H9 (cell line): ENCODE measurements at regions not wholly inside any gene's neighbourhood (a gene's known extent, or its start where the extent isn't known, plus 50 kb on each side); places are given as distances from the start of the nearest gene placed in this dataset.

Source experiments
- DNase-seq: peaks from one replicate; pipeline ENCODE4 v3.0.0-alpha.2; 2017
- H2AFZ ChIP-seq: one replicate; pipeline ENCODE4 v1.6.1; 2013; ENCODE audit warnings: mild to moderate bottlenecking, low read length, control low read depth, moderate library complexity
- H2AK5ac ChIP-seq: 2 replicates; pipeline ENCODE4 v1.6.1; 2013; ENCODE audit warnings: low read length, control low read depth, mixed read lengths; ENCODE audit not compliant: insufficient read length
- H2BK120ac ChIP-seq: one replicate; pipeline ENCODE4 v1.6.1; 2013; ENCODE audit warnings: low read depth, mild to moderate bottlenecking, low read length, control low read depth, inconsistent platforms; ENCODE audit not compliant: poor library complexity, severe bottlenecking
- H2BK12ac ChIP-seq: 2 replicates; pipeline ENCODE4 v1.6.1; 2013; ENCODE audit warnings: low read length, control low read depth, mixed read lengths, low read depth; ENCODE audit not compliant: insufficient read length
- H2BK15ac ChIP-seq: 2 replicates; pipeline ENCODE4 v1.6.1; 2013; ENCODE audit warnings: low read depth, low read length, control low read depth
- H2BK20ac ChIP-seq: one replicate; pipeline ENCODE4 v1.6.1; 2013; ENCODE audit warnings: low read depth, mild to moderate bottlenecking, low read length, control low read depth, inconsistent platforms; ENCODE audit not compliant: poor library complexity, severe bottlenecking
- H2BK5ac ChIP-seq: 2 replicates; pipeline ENCODE4 v1.6.1; 2013; ENCODE audit warnings: low read length, control low read depth, mixed read lengths; ENCODE audit not compliant: insufficient read length
- H3K14ac ChIP-seq: 2 replicates; pipeline ENCODE4 v1.6.1; 2013; ENCODE audit warnings: low read length, control low read depth; ENCODE audit not compliant: insufficient read depth
- H3K18ac ChIP-seq: 2 replicates; pipeline ENCODE4 v1.6.1; 2013; ENCODE audit warnings: low read depth, mild to moderate bottlenecking, mixed read lengths, low read length, control low read depth; ENCODE audit not compliant: insufficient read length
- H3K23ac ChIP-seq: 2 replicates; pipeline ENCODE4 v1.6.1; 2013; ENCODE audit warnings: low read length, control low read depth, mixed read lengths, low read depth; ENCODE audit not compliant: insufficient read length
- H3K23me2 ChIP-seq: 2 replicates; pipeline ENCODE4 v1.6.1; 2013; ENCODE audit warnings: low read depth, mild to moderate bottlenecking, mixed read lengths, low read length, control low read depth; ENCODE audit not compliant: insufficient read length, poor library complexity, severe bottlenecking
- H3K27ac ChIP-seq: 2 replicates; pipeline ENCODE4 v1.5.1; 2013; ENCODE audit warnings: low read length, control low read depth, mixed read lengths, low read depth; ENCODE audit not compliant: insufficient read length
- H3K27me3 ChIP-seq: 2 replicates; pipeline ENCODE4 v1.6.1; 2013; ENCODE audit warnings: low read length, control low read depth, inconsistent platforms; ENCODE audit not compliant: insufficient read depth
- H3K4ac ChIP-seq: 2 replicates; pipeline ENCODE4 v1.6.1; 2013; ENCODE audit warnings: low read depth, mild to moderate bottlenecking, control low read depth, inconsistent platforms, low read length, moderate library complexity
- H3K4me1 ChIP-seq: 2 replicates; pipeline ENCODE4 v1.6.1; 2013; ENCODE audit warnings: low read length, control low read depth, inconsistent platforms; ENCODE audit not compliant: insufficient read depth
- H3K4me2 ChIP-seq: 2 replicates; pipeline ENCODE4 v1.6.1; 2013; ENCODE audit warnings: low read length, control low read depth, mixed read lengths; ENCODE audit not compliant: insufficient read length, insufficient read depth
- H3K56ac ChIP-seq: 2 replicates; pipeline ENCODE4 v1.6.1; 2013; ENCODE audit warnings: low read depth, mild to moderate bottlenecking, mixed read lengths, low read length, control low read depth; ENCODE audit not compliant: insufficient read length
- H3K79me1 ChIP-seq: 2 replicates; pipeline ENCODE4 v1.6.1; 2013; ENCODE audit warnings: low read depth, mild to moderate bottlenecking, moderate library complexity, low read length, control low read depth, inconsistent platforms; ENCODE audit not compliant: insufficient read depth, poor library complexity, severe bottlenecking
- H3K79me2 ChIP-seq: 2 replicates; pipeline ENCODE4 v1.6.1; 2013; ENCODE audit warnings: low read length, control low read depth, inconsistent platforms; ENCODE audit not compliant: insufficient read depth
- H3K9ac ChIP-seq: 2 replicates; pipeline ENCODE4 v1.6.1; 2013; ENCODE audit warnings: low read length, control low read depth, mixed read lengths; ENCODE audit not compliant: insufficient read length; ENCODE audit errors: extremely low read depth
- H3K9me3 ChIP-seq: one replicate; pipeline ENCODE4 v1.6.1; 2013; ENCODE audit warnings: low read depth, low read length, inconsistent platforms; ENCODE audit not compliant: control insufficient read depth
- H3T11ph ChIP-seq: one replicate; pipeline ENCODE4 v1.6.1; 2013; ENCODE audit warnings: mild to moderate bottlenecking, low read length, control low read depth, inconsistent platforms
- H4K20me1 ChIP-seq: one replicate; pipeline ENCODE4 v1.6.1; 2013; ENCODE audit not compliant: control insufficient read depth, insufficient read length, insufficient read depth
- H4K5ac ChIP-seq: 2 replicates; pipeline ENCODE4 v1.6.1; 2013; ENCODE audit warnings: low read depth, mild to moderate bottlenecking, mixed read lengths, low read length, control low read depth; ENCODE audit not compliant: insufficient read length
- H4K8ac ChIP-seq: replicated peaks from 2 replicates; pipeline ENCODE4 v1.6.1; 2013; ENCODE audit warnings: low read length, control low read depth, mixed read lengths, low read depth; ENCODE audit not compliant: insufficient read length
- H4K91ac ChIP-seq: 2 replicates; pipeline ENCODE4 v1.6.1; 2013; ENCODE audit warnings: low read depth, mild to moderate bottlenecking, moderate library complexity, mixed read lengths, low read length, control low read depth; ENCODE audit not compliant: insufficient read length
- H3K27ac Mint-ChIP-seq, 3 experiments: 2 replicates in 2 of 3; 3 replicates in 1 of 3; pipeline ENCODE4 v1.8.0; 2020 to 2021; ENCODE audit warnings: mixed read lengths in 3 of 3, mild to moderate bottlenecking in 1 of 3, moderate library complexity in 1 of 3
- H3K27me3 Mint-ChIP-seq: 2 replicates; pipeline ENCODE4 v1.8.0; 2021; ENCODE audit warnings: low read depth, mild to moderate bottlenecking, moderate library complexity, mixed read lengths
- H3K36me3 Mint-ChIP-seq, 3 experiments: 2 replicates in 2 of 3; 3 replicates in 1 of 3; pipeline ENCODE4 v1.8.0; 2020 to 2021; ENCODE audit warnings: low read depth in 3 of 3, mixed read lengths in 3 of 3; ENCODE audit not compliant: insufficient read depth in 1 of 3
- H3K4me1 Mint-ChIP-seq, 2 experiments: 2 replicates each; pipeline ENCODE4 v1.8.0; 2020; ENCODE audit warnings: mixed read lengths in 2 of 2
- H3K4me3 Mint-ChIP-seq, 2 experiments: 2 replicates in 1 of 2; 3 replicates in 1 of 2; pipeline ENCODE4 v1.8.0; 2020 to 2021; ENCODE audit warnings: mild to moderate bottlenecking in 2 of 2, mixed read lengths in 2 of 2, moderate library complexity in 1 of 2
- H3K9me3 Mint-ChIP-seq, 2 experiments: 2 replicates in 1 of 2; 3 replicates in 1 of 2; pipeline ENCODE4 v1.8.0; 2020; ENCODE audit warnings: mild to moderate bottlenecking in 2 of 2, mixed read lengths in 2 of 2, moderate library complexity in 1 of 2
- CTCF ChIP-seq: fragments of 200-600 bp; sonication (generic); conservative IDR thresholded peaks from 3 replicates; pipeline ENCODE4 v1.8.0; 2021; ENCODE audit warnings: antibody characterized with exemption, mild to moderate bottlenecking
- WGBS: extraction: QIAGEN DNeasy Blood & Tissue Kit; methylation state at CpG from one replicate; pipeline ENCODE4 v1.1.7; 2013; ENCODE audit warnings: missing lambda C conversion rate, low lambda C conversion rate, mixed read lengths; ENCODE audit not compliant: insufficient read length; ENCODE audit errors: extremely low coverage; 5-methylcytosine and 5-hydroxymethylcytosine counted together

- Histone ChIP-seq H2BK120ac (no peak overlapping the region), H3K79me2 (no peaks in the 10 kb centered on the region), H3K27ac (no peak overlapping the region), H3K27me3 (no peaks in the 10 kb centered on the region), H3K9ac (no peak overlapping the region), H3K4me2 (no peak overlapping the region), H2AK5ac (no peak overlapping the region), H4K91ac (no peak overlapping the region), H3K4me1 (no peaks in the 10 kb centered on the region), H3K56ac (no peak overlapping the region), H3K23ac (no peak overlapping the region), H4K8ac (no peak overlapping the region), H3K18ac (no peak overlapping the region), H3K4ac (no peak overlapping the region), H3K14ac (no peak overlapping the region), H3K9me3 (no peaks in the 10 kb centered on the region), H3K23me2 (no peaks in the 10 kb centered on the region), H2BK20ac (no peak overlapping the region), H2AFZ (no peak overlapping the region), H4K20me1 (no peaks in the 10 kb centered on the region), H3K79me1 (no peaks in the 10 kb centered on the region), H3T11ph (no peak overlapping the region), H2BK12ac (no peak overlapping the region), H4K5ac (no peak overlapping the region), H2BK5ac (no peak overlapping the region), H2BK15ac (no peak overlapping the region)
- no CpG with 5 or more reads among the region's 1 CpG for WGBS
- Mint-ChIP-seq H3K36me3 (no peaks in the 10 kb centered on the region), H3K4me3 (no peak overlapping the region), H3K27me3 (no peaks in the 10 kb centered on the region; the same call in 1 of the 2 replicates), H3K4me1 (no peaks in the 10 kb centered on the region), H3K27ac (no peak overlapping the region), H3K9me3 (no peaks in the 10 kb centered on the region)
- no peak for DNase-seq
- TF ChIP-seq CTCF: no peak
These were observed 95.0 kb upstream of the MROH9 start for GRCh38 chr1:170840371-170840770.
